ENCODE measurements at regions not wholly inside any gene's neighbourhood (a gene's known extent, or its start where the extent isn't known, plus 50 kb on each side); places are given as distances from the start of the nearest gene placed in this dataset.
A peak's percentile ranks its signal among the peaks of the same experiment; 100 is the strongest.

- Histone ChIP-seq H3K4ac (ENCODE audit: low read length) (no peak overlapping the region), H2AK5ac (ENCODE audit: low read depth, low read length) (no peak overlapping the region), H3K9me3 (replicated peaks in 1 of 2; ENCODE audit: control insufficient read depth in 2 of 2, insufficient read depth in 1 of 2, low read depth in 1 of 2, low read length in 2 of 2) (no peaks in the 10 kb centered on the region), H3K36me3 (replicated peaks in 1 of 2; ENCODE audit: control insufficient read depth in 2 of 2, insufficient read depth in 2 of 2, low read length in 2 of 2) (no peaks in the 10 kb centered on the region), H3K4me2 (ENCODE audit: insufficient read depth, low read length, poor library complexity, severe bottlenecking) (no peak overlapping the region), H3K4me1 (ENCODE audit: control insufficient read depth in 2 of 2, insufficient read depth in 1 of 2, low read depth in 1 of 2, low read length in 2 of 2) (peaks cover 2 to 12% of the 10 kb centered on the region in 2 donors), H3K9ac (ENCODE audit: low read depth, low read length, poor library complexity) (no peak overlapping the region), H2BK5ac (ENCODE audit: low read length) (no peak overlapping the region), H2BK120ac (ENCODE audit: low read depth, low read length) (no peak overlapping the region), H3K14ac (ENCODE audit: low read length) (no peak overlapping the region), H3K27me3 (ENCODE audit: control insufficient read depth in 3 of 3, insufficient read depth in 3 of 3, low read depth in 1 of 3, low read length in 3 of 3) (peaks cover 0 to 22% (median 0%) of the 10 kb centered on the region in 3 experiments), H2AFZ (ENCODE audit: low read length) (peak overlapping the region; percentile 6), H3K79me1 (ENCODE audit: low read depth, low read length) (no peaks in the 10 kb centered on the region), H2BK12ac (ENCODE audit: low read length) (no peak overlapping the region), H3K18ac (ENCODE audit: low read length) (no peak overlapping the region), H2BK15ac (ENCODE audit: low read length) (no peak overlapping the region), H4K8ac (ENCODE audit: low read depth, low read length) (no peak overlapping the region), H4K91ac (ENCODE audit: low read depth, low read length, poor library complexity) (no peak overlapping the region), H3K27ac (replicated peaks; ENCODE audit: low read length) (no peak overlapping the region), H3K4me3 (ENCODE audit: low read length in 2 of 2) (no peak overlapping the region), H3K23ac (ENCODE audit: low read depth, low read length, poor library complexity) (no peak overlapping the region)
- DNase-seq (ENCODE audit: low spot score) = peak; percentile 24
- no CpG with 5 or more reads among the region's 8 CpGs for WGBS, 2 donors (ENCODE audit: extremely low coverage in 2 of 2, insufficient read length in 2 of 2, insufficient replicate concordance in 1 of 2)
Observed at GRCh38 chr2:45274250-45274926, 265.1 kb upstream of the SIX2 start.

GRCh38 chr2:45273412-45274249 is 264.4 kb upstream of the SIX2 start:
- Histone ChIP-seq H3K9ac (ENCODE audit: low read depth, low read length, poor library complexity) (no peak overlapping the region), H3K4me2 (ENCODE audit: insufficient read depth, low read length, poor library complexity, severe bottlenecking) (no peak overlapping the region), H2AFZ (ENCODE audit: low read length) (no peak overlapping the region), H4K8ac (ENCODE audit: low read depth, low read length) (no peak overlapping the region), H2BK120ac (ENCODE audit: low read depth, low read length) (no peak overlapping the region), H3K14ac (ENCODE audit: low read length) (no peak overlapping the region), H3K36me3 (replicated peaks in 1 of 2; ENCODE audit: control insufficient read depth in 2 of 2, insufficient read depth in 2 of 2, low read length in 2 of 2) (no peaks in the 10 kb centered on the region), H2BK15ac (ENCODE audit: low read length) (no peak overlapping the region), H2BK12ac (ENCODE audit: low read length) (no peak overlapping the region), H2BK5ac (ENCODE audit: low read length) (no peak overlapping the region), H3K4me1 (ENCODE audit: control insufficient read depth in 2 of 2, insufficient read depth in 1 of 2, low read depth in 1 of 2, low read length in 2 of 2) (peaks cover 2 to 12% of the 10 kb centered on the region in 2 donors), H2AK5ac (ENCODE audit: low read depth, low read length) (no peak overlapping the region), H3K23ac (ENCODE audit: low read depth, low read length, poor library complexity) (no peak overlapping the region), H3K9me3 (replicated peaks in 1 of 2; ENCODE audit: control insufficient read depth in 2 of 2, insufficient read depth in 1 of 2, low read depth in 1 of 2, low read length in 2 of 2) (no peaks in the 10 kb centered on the region), H3K4me3 (ENCODE audit: low read length in 2 of 2) (no peak overlapping the region), H3K27me3 (ENCODE audit: control insufficient read depth in 3 of 3, insufficient read depth in 3 of 3, low read depth in 1 of 3, low read length in 3 of 3) (peaks cover 0 to 22% (median 0%) of the 10 kb centered on the region in 3 experiments), H3K27ac (replicated peaks; ENCODE audit: low read length) (no peak overlapping the region), H3K79me1 (ENCODE audit: low read depth, low read length) (no peaks in the 10 kb centered on the region), H4K91ac (ENCODE audit: low read depth, low read length, poor library complexity) (no peak overlapping the region), H3K18ac (ENCODE audit: low read length) (no peak overlapping the region), H3K4ac (ENCODE audit: low read length) (no peak overlapping the region)
- WGBS, 2 donors (ENCODE audit: extremely low coverage in 2 of 2, insufficient read length in 2 of 2, insufficient replicate concordance in 1 of 2) = no CpG with 5 or more reads among the region's 3 CpGs
- no peak for DNase-seq (ENCODE audit: low spot score)

- Histone ChIP-seq H3K14ac (ENCODE audit: low read length) (no peak overlapping the region), H2AFZ (ENCODE audit: low read length) (no peak overlapping the region), H4K8ac (ENCODE audit: low read depth, low read length) (no peak overlapping the region), H2BK120ac (ENCODE audit: low read depth, low read length) (no peak overlapping the region), H3K9ac (ENCODE audit: low read depth, low read length, poor library complexity) (no peak overlapping the region), H3K27me3 (ENCODE audit: control insufficient read depth in 3 of 3, insufficient read depth in 3 of 3, low read depth in 1 of 3, low read length in 3 of 3) (peaks cover 0 to 25% (median 0%) of the 10 kb centered on the region in 3 experiments), H3K18ac (ENCODE audit: low read length) (no peak overlapping the region), H3K4me3 (ENCODE audit: low read length in 2 of 2) (no peak overlapping the region), H3K36me3 (replicated peaks in 1 of 2; ENCODE audit: control insufficient read depth in 2 of 2, insufficient read depth in 2 of 2, low read length in 2 of 2) (no peaks in the 10 kb centered on the region), H2AK5ac (ENCODE audit: low read depth, low read length) (no peak overlapping the region), H2BK12ac (ENCODE audit: low read length) (no peak overlapping the region), H4K91ac (ENCODE audit: low read depth, low read length, poor library complexity) (no peak overlapping the region), H2BK15ac (ENCODE audit: low read length) (no peak overlapping the region), H3K4me2 (ENCODE audit: insufficient read depth, low read length, poor library complexity, severe bottlenecking) (no peak overlapping the region), H3K23ac (ENCODE audit: low read depth, low read length, poor library complexity) (no peak overlapping the region), H3K4ac (ENCODE audit: low read length) (no peak overlapping the region), H3K4me1 (ENCODE audit: control insufficient read depth in 2 of 2, insufficient read depth in 1 of 2, low read depth in 1 of 2, low read length in 2 of 2) (peaks cover 2 to 12% of the 10 kb centered on the region in 2 donors), H3K79me1 (ENCODE audit: low read depth, low read length) (no peaks in the 10 kb centered on the region), H3K27ac (replicated peaks; ENCODE audit: low read length) (no peak overlapping the region), H2BK5ac (ENCODE audit: low read length) (no peak overlapping the region), H3K9me3 (replicated peaks in 1 of 2; ENCODE audit: control insufficient read depth in 2 of 2, insufficient read depth in 1 of 2, low read depth in 1 of 2, low read length in 2 of 2) (no peaks in the 10 kb centered on the region)
- DNase-seq (ENCODE audit: low spot score) = no peak
- no CpG with 5 or more reads among the region's 2 CpGs for WGBS, 2 donors (ENCODE audit: extremely low coverage in 2 of 2, insufficient read length in 2 of 2, insufficient replicate concordance in 1 of 2)
Observed at GRCh38 chr2:45272549-45273265, 263.5 kb upstream of the SIX2 start.
